GM18517 (cell line): ENCODE measurements at regions not wholly inside any gene's neighbourhood (a gene's known extent, or its start where the extent isn't known, plus 50 kb on each side); places are given as distances from the start of the nearest gene placed in this dataset.

Source experiments
- ATAC-seq: cut with Tn5 transposase; IDR thresholded peaks from one replicate; pipeline ENCODE4 v1.9.1; 2021; ENCODE audit warnings: mild to moderate bottlenecking, moderate library complexity; ENCODE audit not compliant: unreplicated experiment

DNA sequence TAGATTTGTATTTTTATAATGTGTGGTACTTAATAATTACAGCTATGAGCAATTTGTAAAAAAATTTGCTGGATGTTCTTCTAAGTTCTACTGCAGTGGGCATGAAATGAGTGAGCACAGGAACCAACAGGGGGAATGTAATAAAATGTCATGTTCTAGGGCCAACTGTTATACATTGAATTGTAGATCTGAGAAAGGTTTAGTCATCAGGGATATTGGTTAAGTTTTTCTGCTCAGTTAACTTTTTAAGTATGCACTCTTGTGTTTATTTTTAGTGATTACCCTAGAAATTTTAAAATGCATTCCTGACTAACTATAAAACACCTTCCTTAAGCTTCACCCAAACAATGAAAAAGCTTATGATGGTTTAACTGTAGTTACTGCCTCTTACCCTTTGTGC lies 101.8 kb downstream of the CAND1 start:
- ATAC-seq: no peak

DNA sequence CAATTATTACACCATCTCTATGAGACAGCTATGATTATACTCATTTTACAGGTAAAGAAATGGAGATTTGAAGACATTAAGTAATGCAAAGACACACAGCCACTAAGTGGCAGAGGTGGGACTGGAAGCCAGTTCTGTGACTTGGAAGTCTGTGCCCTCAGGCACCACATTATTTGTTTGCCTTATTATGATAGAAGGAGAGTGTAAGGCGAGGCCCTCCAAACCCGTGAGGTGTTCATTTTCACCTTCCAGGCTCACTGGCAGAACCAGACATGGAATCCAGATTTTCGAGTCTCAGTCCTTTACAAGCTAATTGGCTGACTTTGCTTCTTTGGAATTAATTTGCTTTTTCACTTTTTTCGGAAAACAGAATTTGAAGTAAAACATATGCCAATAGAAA lies 107.9 kb downstream of the CAND1 start:
- no peak for ATAC-seq

DNA sequence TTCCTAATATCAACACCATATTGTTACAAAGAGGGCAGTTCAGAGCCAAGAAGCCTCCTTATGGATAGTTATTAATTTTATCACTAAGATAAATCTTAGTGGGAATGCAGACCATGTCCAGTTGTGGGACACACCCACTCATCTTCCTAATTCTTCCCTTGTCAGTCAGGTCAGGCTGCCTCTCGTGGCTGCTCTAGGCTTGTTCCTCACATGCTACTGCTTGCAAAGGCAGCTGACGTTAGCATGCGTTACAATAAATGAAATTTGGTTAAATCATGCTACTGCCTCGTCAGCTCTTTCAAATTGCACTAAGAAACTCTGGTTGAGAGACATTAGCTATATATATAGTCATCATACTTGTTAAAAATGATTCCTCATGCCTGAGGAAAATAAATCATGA lies 108.4 kb downstream of the CAND1 start:
- ATAC-seq: no peak

DNA sequence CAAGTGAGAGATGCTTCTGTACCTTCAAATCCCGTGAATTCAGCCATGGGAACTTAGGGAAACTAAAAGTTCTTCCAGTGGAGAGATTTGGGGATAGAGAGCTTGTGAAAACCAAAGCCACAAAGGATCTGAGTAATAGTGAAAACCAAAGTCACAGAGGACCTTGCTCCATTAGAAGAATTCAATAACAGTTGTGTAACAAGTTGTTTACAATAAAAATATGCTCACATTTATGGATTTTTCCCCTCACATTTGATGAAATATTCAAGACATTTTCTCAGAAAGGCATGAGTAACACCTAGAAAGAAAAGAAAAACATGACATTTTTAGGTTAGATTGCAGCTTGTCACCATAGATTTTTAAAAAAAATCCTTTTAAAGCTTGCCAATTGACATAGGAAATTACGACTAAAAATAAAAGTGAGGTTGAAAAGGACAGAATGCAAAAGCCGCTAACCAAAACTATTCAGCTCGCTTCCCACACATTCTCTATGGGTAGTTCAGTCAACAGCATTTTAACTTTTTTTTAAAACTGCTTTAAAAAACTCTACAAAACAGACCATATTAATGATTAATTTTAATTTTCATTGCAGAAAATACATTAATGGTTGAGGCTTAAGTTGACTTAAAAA lies 113.2 kb downstream of the CAND1 start:
- ATAC-seq: no peak

DNA sequence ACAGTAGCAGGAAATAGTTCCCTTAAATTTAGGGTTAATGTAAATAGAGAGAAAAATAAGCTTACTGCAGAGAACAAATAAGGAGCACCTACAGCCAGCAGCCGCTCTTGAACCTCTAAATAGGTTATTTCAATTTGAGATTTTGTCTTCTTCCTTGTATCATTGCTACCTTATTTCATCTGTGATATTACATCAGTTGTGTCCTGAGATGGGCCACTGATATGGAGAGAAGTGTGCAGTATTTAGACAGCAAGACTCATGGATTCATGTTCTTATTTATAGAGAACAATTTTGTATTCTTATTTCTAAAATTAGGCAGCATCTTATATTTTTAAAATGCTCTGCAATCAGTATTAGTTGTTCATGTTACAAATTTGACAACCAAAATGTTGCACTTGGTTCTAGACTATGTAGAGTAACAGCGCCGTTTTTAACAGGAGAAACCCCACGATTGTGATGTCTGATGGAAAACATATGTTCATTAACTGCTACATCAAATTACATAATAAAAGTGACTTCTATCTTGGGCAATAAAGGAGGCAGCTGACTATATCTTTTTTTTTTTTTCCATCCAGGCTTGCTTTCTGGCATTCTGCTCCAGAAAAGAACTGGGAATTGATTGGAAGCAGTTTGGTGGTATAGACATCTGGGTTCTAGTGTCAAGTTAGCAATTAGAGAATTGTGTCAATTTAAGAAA lies 117.9 kb downstream of the CAND1 start:
- no peak for ATAC-seq

DNA sequence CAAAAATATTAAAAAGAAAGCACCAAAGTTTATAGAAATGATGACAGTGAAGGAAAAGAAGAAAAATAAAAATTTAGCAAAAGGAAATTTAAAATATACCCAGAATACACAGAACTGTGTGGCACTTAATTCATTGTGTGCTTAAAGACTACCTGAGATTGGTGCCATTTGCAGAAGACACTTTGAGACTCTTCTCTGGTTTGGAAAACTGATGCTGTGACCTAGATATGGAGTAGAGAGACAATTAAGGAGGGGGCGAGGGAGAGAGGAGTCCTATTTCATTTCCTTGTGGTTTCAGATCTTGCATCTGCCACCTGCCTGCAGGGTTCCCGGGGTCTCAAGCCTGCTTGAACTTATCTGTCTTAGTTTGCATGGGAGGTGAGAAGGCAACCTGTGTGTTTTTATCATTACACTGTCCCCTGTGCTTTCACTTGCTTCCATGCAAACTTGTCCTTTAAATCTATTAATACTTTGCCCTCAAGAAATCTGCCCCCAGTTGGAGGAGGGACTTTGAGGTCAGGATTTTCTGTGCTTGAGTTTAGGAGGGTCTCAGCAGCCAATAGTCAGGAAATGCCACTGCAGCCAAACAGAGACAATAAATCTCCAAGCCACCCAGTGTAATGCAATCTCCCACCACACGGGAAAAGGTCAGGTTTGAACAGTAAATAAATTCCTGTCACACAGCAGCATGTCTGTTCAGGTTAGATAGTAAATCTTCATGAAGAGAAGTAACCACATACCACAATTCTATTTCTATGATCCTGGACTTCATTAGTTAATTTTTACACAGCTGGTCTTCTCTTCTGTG lies 119.4 kb downstream of the CAND1 start:
- no peak for ATAC-seq

DNA sequence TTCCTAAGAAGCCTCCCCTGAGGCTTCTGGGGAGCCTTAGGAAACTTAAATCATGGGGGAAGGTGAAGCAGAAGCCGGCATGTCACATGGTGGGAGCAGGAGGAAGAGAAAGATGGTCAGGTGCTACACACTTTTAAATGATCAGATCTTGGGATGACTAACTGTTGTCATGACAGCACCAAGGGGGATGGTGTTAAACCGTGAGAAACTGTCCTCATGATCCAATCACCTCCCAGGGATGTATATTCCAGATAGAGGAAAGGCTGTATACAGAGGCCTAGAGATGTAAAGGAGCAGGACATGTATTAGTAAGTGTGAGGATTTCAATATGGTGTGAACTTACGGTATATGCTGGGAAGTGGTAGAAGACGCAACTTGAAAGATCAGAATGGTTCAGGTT lies 121.1 kb downstream of the CAND1 start:
- no peak for ATAC-seq

DNA sequence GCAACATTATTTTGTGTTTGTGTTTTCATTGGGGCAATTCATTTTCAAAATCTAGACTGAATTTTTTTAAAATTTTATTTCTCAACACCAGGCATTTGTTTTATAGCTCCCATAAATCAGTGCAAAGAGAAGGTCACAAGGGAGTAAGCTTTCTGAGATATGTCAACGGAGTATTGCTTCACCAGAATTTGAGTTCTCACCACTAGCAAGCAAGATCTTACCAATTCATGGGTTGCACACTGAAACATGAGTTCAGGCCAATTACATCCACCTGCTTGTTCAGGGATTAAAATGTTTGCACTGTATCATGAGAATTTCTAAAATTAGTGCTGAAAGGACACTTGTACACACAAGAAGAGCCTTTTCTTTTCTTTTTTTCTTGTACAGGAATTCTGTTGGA lies 121.9 kb downstream of the CAND1 start:
- no peak for ATAC-seq

DNA sequence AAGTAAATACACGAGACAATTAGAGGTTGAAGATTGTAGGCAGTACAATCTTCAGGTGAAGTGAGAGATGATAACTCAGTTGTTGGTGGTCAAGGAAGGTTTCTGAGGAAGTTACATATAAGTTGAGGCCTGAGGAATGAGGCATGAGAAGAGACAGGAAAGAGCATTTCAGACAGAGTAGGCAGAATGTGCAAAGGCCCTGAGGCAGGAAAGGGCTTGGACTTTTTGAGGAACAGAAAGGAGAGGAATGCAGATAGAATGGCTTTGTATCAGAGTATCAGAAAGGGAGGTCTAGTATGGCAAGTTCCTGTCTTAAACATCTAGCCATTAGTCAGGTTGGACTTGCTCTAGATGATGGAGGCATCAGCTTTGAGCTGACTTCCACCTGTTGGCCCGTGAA lies 122.5 kb downstream of the CAND1 start:
- no peak for ATAC-seq

DNA sequence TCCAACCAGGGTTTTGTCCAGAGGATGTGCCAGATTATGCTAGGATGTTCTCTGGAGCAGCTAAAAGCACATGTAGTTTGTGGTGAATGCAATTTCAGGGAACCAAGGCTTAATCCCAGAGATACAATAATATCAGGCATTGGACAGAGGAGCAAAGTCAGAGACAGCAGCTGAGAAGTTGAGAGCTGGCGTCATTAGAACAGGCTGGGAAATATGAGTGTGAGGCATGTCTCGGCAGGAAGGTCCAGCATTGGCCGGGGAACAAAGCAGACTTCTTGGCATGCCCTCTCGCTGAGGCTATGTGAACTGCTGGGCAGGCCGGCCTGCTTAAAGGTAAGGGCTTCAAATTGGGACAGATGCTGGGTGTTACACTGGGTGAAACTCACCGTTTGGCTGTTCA lies 125.4 kb downstream of the CAND1 start:
- ATAC-seq: no peak

DNA sequence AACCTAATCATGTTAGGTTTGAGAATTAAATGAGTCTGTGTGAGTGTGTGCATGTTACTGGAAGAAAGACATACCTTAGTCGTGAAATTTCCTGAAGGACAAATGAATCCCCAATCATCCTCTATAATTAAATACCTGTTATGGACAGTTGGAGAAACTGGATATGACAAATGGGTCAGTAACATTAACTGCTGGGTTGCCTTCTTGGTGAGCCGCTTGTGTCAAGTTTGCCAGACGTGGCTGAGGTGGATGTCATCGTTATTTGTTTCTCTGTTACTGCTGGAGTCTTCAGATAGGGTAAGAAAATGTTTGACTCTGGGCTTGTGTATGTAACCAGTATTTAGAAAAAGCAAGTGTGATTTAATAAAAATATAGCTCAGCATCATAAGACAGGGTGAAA lies 131.6 kb downstream of the CAND1 start:
- no peak for ATAC-seq

DNA sequence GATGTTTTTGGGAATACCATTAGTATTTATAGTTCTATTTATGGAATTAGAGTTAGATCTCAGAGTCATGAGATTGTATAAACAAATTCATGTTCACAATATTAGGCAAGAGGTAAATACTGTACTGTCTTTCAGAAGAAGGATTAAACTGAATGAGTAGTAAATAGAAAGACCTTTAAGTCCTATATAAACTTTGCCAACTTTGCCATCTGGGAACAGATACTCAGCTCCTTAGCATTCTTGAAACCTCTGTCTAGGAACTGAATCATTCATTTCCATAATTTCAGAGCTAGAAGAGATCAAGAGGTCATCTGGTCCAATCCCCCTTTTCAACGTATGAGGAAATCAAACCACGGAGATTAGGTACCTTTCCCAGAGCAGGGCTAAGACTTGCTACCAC lies 141.1 kb downstream of the CAND1 start:
- no peak for ATAC-seq

DNA sequence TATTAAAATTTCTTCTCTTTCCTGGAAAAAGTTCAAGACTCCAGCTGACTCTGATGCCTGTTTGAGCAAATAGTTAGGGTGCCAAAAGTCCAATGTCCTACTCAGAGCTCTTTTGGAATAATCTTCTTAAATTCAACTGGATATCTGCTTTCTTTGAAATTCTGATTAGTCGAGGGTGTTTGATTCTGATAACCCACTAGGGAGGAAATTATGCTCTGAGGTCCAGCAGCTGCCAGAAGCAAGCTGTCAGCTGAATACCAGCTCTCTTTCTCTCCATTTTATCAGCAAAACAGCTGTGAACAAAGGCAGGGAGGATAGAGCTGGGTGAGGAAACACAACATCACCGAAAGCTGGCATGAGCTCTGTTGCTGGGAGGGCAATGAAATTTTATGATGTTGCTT lies 141.5 kb downstream of the CAND1 start:
- no peak for ATAC-seq

DNA sequence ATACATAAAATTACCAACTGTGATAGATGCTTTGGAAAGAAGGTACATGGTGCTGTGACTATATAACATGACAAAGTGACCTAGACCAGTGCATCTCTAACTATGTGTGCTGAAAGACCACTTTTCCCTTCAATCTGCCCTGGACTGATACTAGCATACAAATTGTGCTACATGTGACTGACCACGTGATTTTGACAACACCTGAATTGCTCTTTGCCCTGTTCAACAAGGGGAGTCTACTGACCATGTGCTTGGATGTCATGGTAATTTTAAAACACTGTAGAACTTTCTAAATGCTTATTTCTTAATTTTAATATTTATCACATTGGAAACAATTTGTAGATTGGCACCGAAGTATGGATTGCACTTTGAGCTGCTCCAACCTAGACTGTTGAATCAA lies 142.4 kb downstream of the CAND1 start:
- ATAC-seq: no peak

DNA sequence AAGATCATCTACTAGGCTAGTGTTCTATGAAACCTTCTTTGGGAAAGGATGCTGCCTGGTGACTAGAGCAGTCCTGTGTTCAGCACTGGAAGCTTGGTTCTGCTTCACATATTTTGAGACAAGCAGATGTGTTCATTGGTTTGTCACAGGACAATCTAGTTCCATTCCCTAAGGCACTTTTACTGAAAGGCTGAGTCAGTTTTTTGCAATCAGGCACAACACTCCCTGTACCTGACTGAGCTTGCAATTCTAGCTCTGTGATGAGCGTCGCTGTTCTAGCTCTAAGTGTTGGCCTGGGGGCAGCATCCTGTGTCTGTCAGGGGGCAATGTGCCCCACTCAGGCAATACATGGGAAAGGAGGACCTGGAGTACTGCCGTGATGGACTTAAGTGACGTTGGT lies 144.4 kb downstream of the CAND1 start:
- ATAC-seq: no peak

DNA sequence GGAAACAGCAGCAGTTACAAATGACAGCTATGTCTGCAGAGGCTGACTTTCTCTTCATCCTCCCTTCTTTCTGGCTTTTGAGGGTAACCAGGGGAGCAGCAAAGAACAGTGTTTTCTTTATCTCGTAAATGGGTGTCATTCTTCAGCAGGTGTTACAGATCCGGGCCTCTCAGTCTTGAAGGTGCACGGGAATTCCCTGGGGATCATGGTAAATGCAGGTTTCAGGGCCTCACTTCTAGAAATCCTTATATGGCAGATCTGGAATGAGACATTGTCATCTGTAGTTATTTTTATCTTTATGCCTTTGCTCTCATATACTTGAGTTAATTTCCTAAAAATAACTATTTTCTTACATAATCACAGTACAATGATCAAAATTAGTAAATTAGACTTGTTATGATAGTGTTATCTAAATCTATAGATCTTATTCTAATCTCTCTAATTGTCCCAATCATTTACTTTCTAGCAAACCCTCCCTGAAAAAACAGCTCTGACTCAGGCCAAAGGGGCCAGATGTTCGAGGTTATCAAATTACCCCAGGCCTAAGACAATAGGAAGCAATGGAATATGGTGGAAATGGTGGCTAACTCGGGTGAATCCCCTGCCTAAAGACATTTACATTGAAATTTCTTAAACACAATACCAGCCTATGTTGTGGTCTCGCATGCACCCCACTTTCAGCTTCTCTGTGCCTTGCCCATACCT lies 145.0 kb downstream of the CAND1 start:
- ATAC-seq: no peak

DNA sequence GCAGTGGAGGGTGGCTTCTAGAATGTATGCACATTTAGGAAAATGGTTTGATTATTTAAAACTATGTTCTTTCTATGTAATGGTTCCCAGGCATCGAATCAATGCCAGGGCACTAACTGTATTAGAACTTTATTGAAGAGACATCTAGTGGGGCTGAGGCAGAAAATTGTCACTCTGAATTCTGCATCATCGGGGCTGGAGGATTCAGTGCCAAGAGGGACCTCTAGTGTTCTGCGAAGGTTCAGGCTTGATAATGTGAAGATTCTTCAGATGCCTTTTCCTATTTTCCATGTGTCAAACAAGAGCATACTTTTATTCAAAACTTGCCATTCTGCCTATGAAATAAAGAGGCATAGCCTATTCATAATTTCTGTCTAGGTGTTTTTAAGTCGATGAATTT lies 146.3 kb downstream of the CAND1 start:
- ATAC-seq: no peak

DNA sequence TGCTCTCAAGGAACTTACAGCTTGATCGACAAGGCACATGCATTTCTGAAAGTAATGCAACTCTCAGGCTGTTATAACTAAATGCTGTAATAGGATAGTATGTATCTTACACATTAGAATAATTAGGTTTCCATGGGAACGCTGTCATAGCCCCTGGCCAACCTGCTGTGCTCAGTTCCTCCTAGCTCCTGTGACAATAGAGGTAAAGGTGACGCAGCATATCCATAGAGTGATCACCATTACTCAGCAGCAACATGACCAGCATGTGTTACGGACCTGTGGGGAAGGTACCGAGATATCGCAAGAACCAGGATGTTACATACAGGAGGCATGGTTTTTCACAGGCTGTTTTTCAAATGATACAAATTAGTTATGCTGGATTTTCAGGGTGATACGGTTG lies 150.7 kb downstream of the CAND1 start:
- no peak for ATAC-seq

DNA sequence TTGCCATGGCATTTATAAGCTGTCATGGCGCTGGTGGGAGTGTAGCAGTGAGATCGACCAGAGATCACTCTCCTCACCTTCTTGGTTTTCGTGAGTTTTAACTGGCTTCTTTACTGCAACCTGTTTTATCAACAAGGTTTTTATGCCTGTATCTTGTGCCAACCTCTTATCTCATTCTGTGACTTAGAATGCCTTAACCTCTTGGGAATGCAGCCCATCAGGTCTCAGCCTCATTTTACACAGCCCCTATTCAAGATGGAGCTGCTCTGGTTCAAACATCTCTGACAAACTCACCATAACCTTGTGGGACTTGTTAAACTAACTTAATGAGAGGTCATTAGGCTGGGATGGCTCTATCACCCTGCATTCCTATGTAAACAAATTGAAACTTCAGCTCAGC lies 151.3 kb downstream of the CAND1 start:
- ATAC-seq: no peak

DNA sequence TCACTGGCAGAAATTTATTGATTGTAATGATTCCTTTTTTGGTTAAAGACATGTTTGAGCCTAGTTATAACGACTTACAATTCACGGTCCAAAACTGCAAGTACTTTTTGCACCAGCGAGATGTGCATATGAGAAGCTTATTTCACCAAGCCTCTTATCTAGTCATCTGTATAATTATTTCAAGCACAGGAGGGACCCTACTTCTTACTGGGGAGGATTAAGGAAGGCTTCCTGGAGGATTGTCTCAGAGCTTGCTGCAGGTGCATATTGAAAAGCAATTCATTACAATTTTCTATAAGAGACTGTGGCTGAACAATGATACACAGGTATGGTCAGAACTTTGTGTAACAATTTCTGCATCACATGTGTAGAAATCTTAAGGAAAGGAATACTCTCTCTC lies 152.9 kb downstream of the CAND1 start:
- no peak for ATAC-seq

DNA sequence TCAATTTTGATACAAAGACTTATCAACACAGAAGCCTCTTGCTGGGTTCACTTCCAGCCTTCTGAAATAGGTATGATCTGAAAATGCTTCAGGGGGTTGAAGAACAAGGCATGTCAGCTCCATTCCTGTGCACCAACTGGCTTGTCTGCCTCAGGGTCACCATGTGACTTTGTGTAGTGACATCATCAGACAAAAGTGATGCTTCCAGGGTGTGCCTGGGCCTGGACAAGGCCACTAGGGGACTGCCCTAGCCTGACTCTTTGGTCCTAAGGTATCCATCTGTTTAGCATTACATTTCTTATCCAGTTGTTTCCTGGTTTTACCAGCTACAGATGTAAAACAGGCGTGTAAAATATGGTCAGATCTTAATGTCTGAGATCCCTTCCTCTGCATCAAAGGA lies 155.6 kb downstream of the CAND1 start:
- ATAC-seq: no peak

DNA sequence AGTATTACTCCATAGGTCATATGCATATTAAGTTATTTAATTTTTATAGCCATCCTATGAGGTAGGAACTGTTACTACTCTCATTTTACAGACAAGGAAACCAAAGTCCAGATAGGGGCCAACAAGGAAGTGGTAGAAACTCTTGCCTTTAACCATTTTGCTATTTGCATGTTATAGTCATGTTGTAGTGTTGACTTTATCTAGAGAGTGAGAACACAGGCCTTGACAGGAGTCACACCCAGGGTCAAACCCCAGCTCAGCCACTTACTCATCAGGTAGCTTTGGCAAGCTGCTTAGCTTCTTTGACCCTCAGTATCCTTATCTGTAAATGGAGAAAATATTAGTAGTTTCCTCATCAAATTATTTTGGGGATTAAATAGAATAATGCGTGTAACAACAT lies 156.2 kb downstream of the CAND1 start:
- ATAC-seq: no peak
